NB4 (cell line): ENCODE measurements at regions not wholly inside any gene's neighbourhood (a gene's known extent, or its start where the extent isn't known, plus 50 kb on each side); places are given as distances from the start of the nearest gene placed in this dataset.

Experiments used
- DNase-seq: peaks from one replicate; pipeline ENCODE4 v3.0.0; 2010; ENCODE audit warnings: low read depth
- H3K4me3 ChIP-seq: one replicate; pipeline ENCODE4 v1.5.1; 2011; ENCODE audit warnings: mild to moderate bottlenecking, low read depth, low read length, moderate library complexity
- CTCF ChIP-seq: IDR thresholded peaks from one replicate; pipeline ENCODE4 v1.5.1; 2012; ENCODE audit warnings: low read depth, low read length
- MAX ChIP-seq: IDR thresholded peaks from 2 replicates; pipeline ENCODE4 v1.6.1; 2011; ENCODE audit warnings: low read depth, low read length
- MYC ChIP-seq: IDR thresholded peaks from 2 replicates; pipeline ENCODE4 v1.6.1; 2011; ENCODE audit warnings: low read depth, low read length
- POLR2A ChIP-seq: IDR thresholded peaks from 2 replicates; pipeline ENCODE4 v1.6.1; 2011; ENCODE audit warnings: mild to moderate bottlenecking; ENCODE audit not compliant: insufficient read length; ENCODE audit errors: extremely low read depth

DNA sequence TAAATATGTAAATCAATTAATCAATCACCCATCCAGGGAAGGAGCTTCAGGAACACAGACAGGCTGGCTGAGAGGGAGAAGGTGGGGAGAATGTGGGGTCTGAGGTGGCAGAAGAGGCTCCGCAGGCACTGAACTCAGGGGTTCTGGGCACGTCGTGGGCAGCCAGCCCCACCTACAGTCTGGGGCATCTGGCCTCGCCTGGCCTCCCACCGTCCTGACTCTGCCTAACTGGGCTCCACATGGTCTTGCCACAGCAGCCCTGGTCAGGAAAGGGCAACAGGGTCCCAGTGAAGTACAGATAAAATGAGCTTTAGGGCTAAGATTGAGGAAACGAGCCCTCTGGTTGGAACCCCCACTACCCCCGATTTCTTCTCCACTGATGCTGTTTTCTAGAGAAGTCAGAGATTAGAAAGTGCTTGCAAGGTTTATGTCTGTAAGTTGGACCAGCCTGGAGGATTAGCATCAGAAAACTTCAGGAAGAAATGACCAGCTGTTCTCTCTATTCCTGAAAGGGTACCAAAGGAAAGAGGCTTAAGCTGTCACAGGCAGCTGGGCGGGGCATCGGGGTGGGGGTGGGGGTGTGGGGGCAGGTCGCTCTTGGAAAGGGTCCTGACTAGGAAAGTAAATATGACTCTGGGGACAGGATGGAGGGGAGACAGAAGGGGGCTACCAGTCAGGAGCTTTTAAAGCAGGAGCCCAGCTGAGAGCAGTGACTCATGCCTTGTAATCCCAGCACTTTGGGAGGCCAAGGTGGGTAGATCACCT is 261.7 kb downstream of the BUD13 start:
- TF ChIP-seq MAX (no peak), CTCF (no peak), MYC (no peak), POLR2A (no peak)
- DNase-seq: no peak
- no peak overlapping the region for H3K4me3 ChIP-seq

DNA sequence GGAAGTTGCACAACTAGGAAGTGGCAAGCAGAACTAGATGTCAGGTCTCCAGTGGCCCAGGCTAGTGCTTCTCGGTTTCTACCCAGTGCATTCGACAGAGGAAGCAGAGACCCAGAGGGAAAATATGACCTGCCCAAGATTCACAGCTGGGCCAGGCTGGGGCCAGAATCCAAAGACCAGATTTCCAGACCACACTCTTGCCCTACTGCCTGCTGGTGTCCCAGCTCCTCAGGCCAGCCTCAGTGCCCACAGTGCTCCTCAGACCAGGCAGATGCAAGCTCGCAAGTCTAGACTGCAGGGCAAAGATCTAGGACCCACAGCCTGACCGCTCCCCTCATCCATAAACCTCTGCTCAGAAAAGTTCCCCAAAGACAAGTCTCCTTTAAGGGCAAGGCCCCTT is 262.6 kb downstream of the BUD13 start:
- DNase-seq: peak; percentile 8

GRCh38 chr11:116509551-116509950 is 263.2 kb downstream of the BUD13 start:
- no peak for DNase-seq
- H3K4me3 ChIP-seq: no peak overlapping the region
- TF ChIP-seq POLR2A: no peak
- no peak for TF ChIP-seq MAX
- no peak for TF ChIP-seq CTCF
- TF ChIP-seq MYC: no peak

More for the DNA sequence above, 262.6 kb downstream of the BUD13 start:
- no peak for TF ChIP-seq MYC
- no peak for TF ChIP-seq POLR2A
- no peak for TF ChIP-seq MAX
- TF ChIP-seq CTCF: no peak
- no peak overlapping the region for H3K4me3 ChIP-seq

DNA sequence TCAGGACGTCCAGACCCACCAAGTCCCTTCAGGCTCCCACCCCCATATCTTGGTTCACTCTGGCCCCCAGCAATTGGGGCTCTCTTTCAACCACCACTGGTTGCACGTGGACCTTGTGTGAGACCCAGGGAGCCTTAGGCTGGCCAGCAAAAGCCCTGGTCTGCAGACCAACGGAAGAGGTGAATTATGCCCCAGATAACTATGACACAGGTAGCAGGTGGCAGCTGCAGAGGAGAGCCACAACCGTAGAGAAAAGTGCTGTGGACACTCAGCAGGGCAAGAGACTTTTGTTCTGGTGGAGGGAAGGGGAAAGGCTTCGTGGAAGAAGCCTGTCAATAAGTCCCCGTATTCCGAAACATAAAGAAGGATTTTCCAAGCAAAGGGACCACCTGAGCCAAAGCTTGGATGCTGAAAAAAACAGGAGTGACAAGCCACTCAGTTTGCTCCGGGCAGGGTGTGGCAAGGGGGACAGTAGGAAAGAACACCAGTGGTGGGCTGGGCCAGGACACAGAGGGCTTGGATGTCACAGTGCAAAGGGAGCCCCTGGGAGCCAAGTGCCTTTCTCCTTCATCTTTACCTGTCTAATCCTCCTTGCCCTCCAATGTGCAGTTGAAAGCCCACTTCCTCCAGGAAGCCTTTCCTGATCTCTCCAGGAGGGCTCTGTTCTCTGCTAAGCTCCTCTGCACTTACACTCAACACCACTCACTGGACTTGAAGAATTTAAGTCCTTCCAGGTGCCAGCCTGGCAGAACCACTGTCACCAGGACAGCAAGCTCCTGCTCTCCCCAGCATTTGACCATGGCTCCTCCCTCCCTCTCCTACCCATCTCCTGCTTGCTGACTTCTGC is 264.7 kb downstream of the BUD13 start:
- no peak for TF ChIP-seq MYC
- no peak for TF ChIP-seq POLR2A
- no peak for TF ChIP-seq CTCF
- TF ChIP-seq MAX: no peak
- DNase-seq: no peak
- no peak overlapping the region for H3K4me3 ChIP-seq

DNA sequence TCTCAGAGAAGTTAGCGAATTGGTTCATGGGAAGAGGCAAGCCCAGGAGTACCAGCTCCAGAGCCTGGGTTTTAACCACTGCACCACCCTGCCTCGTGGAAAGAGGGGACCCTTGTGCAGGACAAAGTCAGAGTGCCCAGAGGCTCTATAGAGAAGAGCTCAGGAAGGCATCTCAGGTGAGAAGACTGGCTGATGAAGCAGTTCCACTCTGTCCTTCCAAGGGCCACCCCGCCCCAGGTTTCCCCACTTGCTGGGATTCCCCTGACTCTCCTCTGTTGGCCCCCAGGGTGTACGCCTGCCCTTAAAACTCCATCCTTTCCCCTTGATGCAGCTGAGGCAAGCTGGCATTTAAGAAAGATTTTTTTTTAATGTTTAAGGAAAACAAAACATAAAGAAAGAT is 265.8 kb downstream of the BUD13 start:
- no peak for DNase-seq
- no peak overlapping the region for H3K4me3 ChIP-seq
- no peak for TF ChIP-seq MYC
- no peak for TF ChIP-seq POLR2A
- TF ChIP-seq CTCF: no peak
- TF ChIP-seq MAX: no peak
